Neural crest cell (in vitro differentiated cells): ENCODE measurements at regions not wholly inside any gene's neighbourhood (a gene's known extent, or its start where the extent isn't known, plus 50 kb on each side); places are given as distances from the start of the nearest gene placed in this dataset.

Experiments used
- DNase-seq: peaks from one replicate; pipeline ENCODE4 v3.0.0; 2021; ENCODE audit warnings: low read depth, mixed read lengths, low spot score
- H3K27ac Mint-ChIP-seq: one replicate; pipeline ENCODE4 v1.8.0; 2021; ENCODE audit warnings: mild to moderate bottlenecking, mixed read lengths; ENCODE audit not compliant: unreplicated experiment
- H3K27me3 Mint-ChIP-seq: 2 replicates; pipeline ENCODE4 v1.8.0; 2021; ENCODE audit warnings: low read depth, mild to moderate bottlenecking, mixed read lengths
- H3K36me3 Mint-ChIP-seq: 2 replicates; pipeline ENCODE4 v1.8.0; 2021; ENCODE audit warnings: low read depth, mild to moderate bottlenecking, mixed read lengths
- H3K4me1 Mint-ChIP-seq: 2 replicates; pipeline ENCODE4 v1.8.0; 2021; ENCODE audit warnings: mixed read lengths
- H3K4me3 Mint-ChIP-seq: one replicate; pipeline ENCODE4 v1.8.0; 2021; ENCODE audit warnings: mild to moderate bottlenecking, mixed read lengths
- H3K9me3 Mint-ChIP-seq: 2 replicates; pipeline ENCODE4 v1.8.0; 2021; ENCODE audit warnings: mixed read lengths
- TF ChIP-seq, protein P1 (sequence below): fragments of 200-600 bp; sonication (generic); conservative IDR thresholded peaks from 2 replicates; pipeline ENCODE4 v1.5.0; 2021; ENCODE audit warnings: antibody characterized with exemption, mild to moderate bottlenecking

DNA sequence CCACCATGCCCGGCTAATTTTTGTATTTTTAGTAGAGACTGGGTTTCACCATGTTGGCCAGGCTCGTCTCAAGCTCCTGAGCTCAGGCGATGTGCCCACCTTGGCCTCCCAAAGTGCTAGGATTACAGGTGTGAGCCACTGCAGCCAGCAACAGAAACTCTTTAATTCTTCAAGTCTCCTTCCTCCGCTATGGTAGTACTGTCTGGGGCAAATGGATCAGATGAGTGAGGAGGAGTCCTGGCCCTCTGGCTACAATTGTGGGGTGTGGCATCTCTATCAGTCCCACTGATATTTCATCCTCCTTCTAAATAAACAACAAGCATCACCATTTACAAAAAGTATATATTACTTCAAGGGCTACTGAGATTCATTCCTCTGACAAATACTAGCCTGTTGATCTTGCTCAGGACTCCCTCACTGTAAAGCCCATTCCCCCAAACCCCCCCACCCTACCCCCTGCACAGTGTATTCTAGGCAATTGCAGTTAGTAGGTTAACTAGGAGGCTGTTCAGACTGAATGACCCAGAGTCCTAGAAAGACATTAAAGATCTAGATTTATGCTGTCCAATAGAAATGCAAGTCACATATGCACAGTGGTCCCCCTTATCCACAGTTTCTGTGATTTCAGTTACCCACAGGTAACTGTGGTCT lies 71.2 kb upstream of the STAM2 start:
- no peaks in the 10 kb centered on the region for H3K27me3 Mint-ChIP-seq
- H3K4me3 Mint-ChIP-seq = no peak overlapping the region
- no peaks in the 10 kb centered on the region for H3K9me3 Mint-ChIP-seq
- no peaks in the 10 kb centered on the region for H3K36me3 Mint-ChIP-seq
- TF ChIP-seq, protein P1, sequence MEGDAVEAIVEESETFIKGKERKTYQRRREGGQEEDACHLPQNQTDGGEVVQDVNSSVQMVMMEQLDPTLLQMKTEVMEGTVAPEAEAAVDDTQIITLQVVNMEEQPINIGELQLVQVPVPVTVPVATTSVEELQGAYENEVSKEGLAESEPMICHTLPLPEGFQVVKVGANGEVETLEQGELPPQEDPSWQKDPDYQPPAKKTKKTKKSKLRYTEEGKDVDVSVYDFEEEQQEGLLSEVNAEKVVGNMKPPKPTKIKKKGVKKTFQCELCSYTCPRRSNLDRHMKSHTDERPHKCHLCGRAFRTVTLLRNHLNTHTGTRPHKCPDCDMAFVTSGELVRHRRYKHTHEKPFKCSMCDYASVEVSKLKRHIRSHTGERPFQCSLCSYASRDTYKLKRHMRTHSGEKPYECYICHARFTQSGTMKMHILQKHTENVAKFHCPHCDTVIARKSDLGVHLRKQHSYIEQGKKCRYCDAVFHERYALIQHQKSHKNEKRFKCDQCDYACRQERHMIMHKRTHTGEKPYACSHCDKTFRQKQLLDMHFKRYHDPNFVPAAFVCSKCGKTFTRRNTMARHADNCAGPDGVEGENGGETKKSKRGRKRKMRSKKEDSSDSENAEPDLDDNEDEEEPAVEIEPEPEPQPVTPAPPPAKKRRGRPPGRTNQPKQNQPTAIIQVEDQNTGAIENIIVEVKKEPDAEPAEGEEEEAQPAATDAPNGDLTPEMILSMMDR = no peak
- no peak overlapping the region for H3K27ac Mint-ChIP-seq
- no peak for DNase-seq
- H3K4me1 Mint-ChIP-seq = peaks cover 22% of the 10 kb centered on the region

DNA sequence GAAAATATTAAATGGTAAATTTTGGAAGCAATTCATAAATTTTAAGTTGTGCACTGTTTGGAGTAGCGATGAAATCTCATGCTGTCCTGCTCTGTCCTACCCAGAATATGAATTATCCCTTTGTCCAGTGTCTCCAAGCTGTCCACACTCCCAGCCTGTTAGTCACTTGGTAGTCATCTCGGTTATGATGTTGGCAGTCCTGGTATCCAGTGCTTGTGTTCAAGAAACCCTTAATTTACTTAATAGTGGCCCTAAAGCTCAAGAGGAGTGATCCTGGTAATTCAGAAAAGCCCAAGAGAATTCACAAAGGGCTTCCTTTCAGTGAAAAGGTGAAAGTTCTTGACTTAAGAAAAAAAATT lies 71.8 kb upstream of the STAM2 start:
- Mint-ChIP-seq H3K36me3 (no peaks in the 10 kb centered on the region), H3K4me1 (peaks cover 22% of the 10 kb centered on the region), H3K4me3 (no peak overlapping the region), H3K9me3 (no peaks in the 10 kb centered on the region), H3K27me3 (no peaks in the 10 kb centered on the region), H3K27ac (no peak overlapping the region)
- no peak for DNase-seq
- TF ChIP-seq, protein P1 = no peak

DNA sequence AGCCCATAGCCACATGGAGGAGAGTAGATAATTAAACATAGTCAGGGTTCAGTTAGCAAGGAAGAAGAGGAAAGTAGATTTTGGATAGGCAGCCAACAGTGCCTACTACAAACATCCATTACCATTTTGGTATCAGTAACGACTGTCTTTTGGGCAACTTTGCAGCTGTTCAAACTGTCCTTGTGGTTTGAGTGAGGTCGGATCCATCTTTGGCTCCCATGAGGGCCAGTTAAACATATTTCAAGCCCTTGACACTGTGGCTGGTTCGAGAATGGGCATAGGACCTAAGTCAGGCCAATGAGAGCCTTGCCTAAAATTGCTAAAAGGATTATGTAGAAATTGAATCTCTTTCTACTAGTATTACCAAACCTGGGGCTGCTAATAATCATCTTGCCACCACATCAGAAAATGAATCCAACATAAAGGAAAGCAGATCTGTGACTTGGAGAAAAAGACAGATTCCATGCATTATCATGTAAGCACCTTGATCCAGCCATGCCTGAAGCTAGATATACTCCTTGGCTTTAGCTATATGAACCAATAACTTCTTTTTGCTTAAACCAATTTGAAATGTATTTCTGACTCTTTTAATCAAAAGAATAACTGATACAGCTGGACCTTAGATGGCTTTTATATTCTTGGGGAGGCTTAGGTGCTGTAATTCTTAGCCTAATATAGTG lies 75.0 kb upstream of the STAM2 start:
- no peaks in the 10 kb centered on the region for H3K9me3 Mint-ChIP-seq

DNA sequence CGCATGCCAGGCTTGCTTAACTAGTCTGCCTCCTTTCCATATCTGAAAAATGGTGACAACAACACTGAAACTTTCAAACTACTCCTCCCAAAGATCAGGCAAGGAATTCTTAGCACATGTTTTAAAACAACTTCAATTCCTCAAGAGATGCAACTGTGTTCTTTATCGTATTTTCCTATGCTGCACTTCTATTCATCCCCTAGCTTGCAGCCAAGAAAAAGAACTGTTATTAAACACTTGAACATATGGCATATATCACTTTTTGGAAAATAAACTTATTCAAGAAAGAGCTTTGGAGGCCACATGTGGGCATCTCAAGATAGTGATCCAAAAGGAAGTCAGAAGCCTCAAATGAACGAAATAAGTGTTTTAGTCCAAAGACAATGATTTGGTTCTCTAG lies 75.6 kb upstream of the STAM2 start:
- TF ChIP-seq, protein P1 = no peak
- no peak overlapping the region for H3K4me3 Mint-ChIP-seq
- no peaks in the 10 kb centered on the region for H3K27me3 Mint-ChIP-seq
- no peaks in the 10 kb centered on the region for H3K9me3 Mint-ChIP-seq
- H3K36me3 Mint-ChIP-seq = no peaks in the 10 kb centered on the region
- no peak overlapping the region for H3K27ac Mint-ChIP-seq
- no peak for DNase-seq
- H3K4me1 Mint-ChIP-seq = no peaks in the 10 kb centered on the region

More for the DNA sequence above, 75.0 kb upstream of the STAM2 start:
- no peaks in the 10 kb centered on the region for H3K4me1 Mint-ChIP-seq
- TF ChIP-seq, protein P1 = no peak
- H3K27me3 Mint-ChIP-seq = no peaks in the 10 kb centered on the region
- no peak for DNase-seq
- no peak overlapping the region for H3K27ac Mint-ChIP-seq
- H3K4me3 Mint-ChIP-seq = no peak overlapping the region
- H3K36me3 Mint-ChIP-seq = no peaks in the 10 kb centered on the region

DNA sequence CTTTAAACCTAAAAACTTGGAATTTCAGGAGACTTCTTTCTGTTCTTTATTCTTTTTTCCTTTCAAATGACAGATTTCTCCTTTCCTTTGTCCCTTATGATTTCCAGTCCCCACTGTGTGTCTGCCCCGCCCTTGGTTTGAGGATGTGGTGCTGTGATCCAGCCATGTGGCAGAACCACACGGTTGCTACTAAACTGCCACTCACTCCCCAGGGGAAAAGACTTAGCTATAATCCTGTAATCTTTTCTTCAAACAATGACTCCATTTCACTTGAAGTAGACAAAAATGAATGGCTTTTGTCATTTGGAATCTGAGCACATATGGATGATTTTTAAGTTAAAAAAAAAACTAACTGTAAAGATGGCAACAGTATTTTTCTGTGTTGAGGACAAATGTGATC lies 76.2 kb upstream of the STAM2 start:
- H3K4me1 Mint-ChIP-seq = no peaks in the 10 kb centered on the region
- TF ChIP-seq, protein P1 = no peak
- H3K9me3 Mint-ChIP-seq = no peaks in the 10 kb centered on the region
- DNase-seq = no peak
- no peaks in the 10 kb centered on the region for H3K27me3 Mint-ChIP-seq
- no peak overlapping the region for H3K4me3 Mint-ChIP-seq
- H3K36me3 Mint-ChIP-seq = no peaks in the 10 kb centered on the region
- H3K27ac Mint-ChIP-seq = no peak overlapping the region
